ENCODE measurements at regions not wholly inside any gene's neighbourhood (a gene's known extent, or its start where the extent isn't known, plus 50 kb on each side); places are given as distances from the start of the nearest gene placed in this dataset.

GRCh38 chr6:104449918-104450317 lies 409.8 kb downstream of the HACE1 start:
- no peak for TF ChIP-seq PRRX2 (CRISPR knock-in tag; IDR thresholded peaks at IDR 0.05)
- no peak for TF ChIP-seq CTCF (IDR thresholded peaks at IDR 0.05)
- TF ChIP-seq ATF3 (CRISPR knock-in tag; conservative IDR thresholded peaks at IDR 0.05), result no peak
- TF ChIP-seq ZBTB43 (CRISPR knock-in tag; IDR thresholded peaks at IDR 0.05), result no peak
- TF ChIP-seq FOXJ3 (CRISPR knock-in tag; IDR thresholded peaks at IDR 0.05; ENCODE audit: borderline replicate concordance), result no peak
- TF ChIP-seq ZNF423 (CRISPR knock-in tag; IDR thresholded peaks at IDR 0.05), result no peak
- no peak for TF ChIP-seq TEAD1 (CRISPR knock-in tag; IDR thresholded peaks at IDR 0.05)
- TF ChIP-seq NR2C2 (CRISPR knock-in tag; IDR thresholded peaks at IDR 0.05), result no peak

Data from WTC11 (cell line).